Upper lobe of right lung (tissue), 1 donor: ENCODE measurements at regions not wholly inside any gene's neighbourhood (a gene's known extent, or its start where the extent isn't known, plus 50 kb on each side); places are given as distances from the start of the nearest gene placed in this dataset.
"Not testable (repeated sequence)": the region's sequence is repeated elsewhere in the genome, so short reads cannot be mapped to it uniquely, and the experiment has no call there.

Experiments used
- ATAC-seq: fragments of 200-7000 bp; cut with Tn5 transposase; one replicate; pipeline ENCODE4 v1.9.1; 2020; ENCODE audit warnings: mild to moderate bottlenecking, moderate library complexity
- DNase-seq: peaks from one replicate; pipeline ENCODE4 v3.0.0-alpha.2; 2020
- H3K27ac ChIP-seq: fragments of 200-600 bp; one replicate; pipeline ENCODE4 v1.8.0; 2022
- H3K27me3 ChIP-seq: fragments of 200-600 bp; one replicate; pipeline ENCODE4 v1.8.0; 2022; ENCODE audit warnings: mild to moderate bottlenecking
- H3K36me3 ChIP-seq: fragments of 200-600 bp; one replicate; pipeline ENCODE4 v1.8.0; 2022
- H3K4me1 ChIP-seq: fragments of 200-600 bp; one replicate; pipeline ENCODE4 v1.8.0; 2022
- H3K4me3 ChIP-seq: fragments of 200-600 bp; one replicate; pipeline ENCODE4 v1.8.0; 2022; ENCODE audit warnings: mild to moderate bottlenecking
- H3K9me3 ChIP-seq: fragments of 200-600 bp; one replicate; pipeline ENCODE4 v1.8.0; 2022
- intact Hi-C: fragments of 100-400 bp; cut with DNase I; formaldehyde crosslinking; loops from one replicate; pipeline ENCODE4 v1.11.0; 2022
- TF ChIP-seq, protein P1 (sequence below): fragments of 200-600 bp; IDR thresholded peaks from one replicate; pipeline ENCODE4 v1.8.0; 2022; ENCODE audit warnings: antibody characterized with exemption
- donor health status: DM: no; HTN: yes; CAD: no; lungs with severe emphysema.

- no peak overlapping the region for H3K4me3 ChIP-seq
- no peaks in the 10 kb centered on the region for H3K4me1 ChIP-seq
- no peaks in the 10 kb centered on the region for H3K36me3 ChIP-seq
- H3K27me3 ChIP-seq, result no peaks in the 10 kb centered on the region
- intact Hi-C loops, result no loop called here
- no peaks in the 10 kb centered on the region for H3K9me3 ChIP-seq
- no peak overlapping the region for H3K27ac ChIP-seq
- DNase-seq, result no peak
- TF ChIP-seq, protein P1, sequence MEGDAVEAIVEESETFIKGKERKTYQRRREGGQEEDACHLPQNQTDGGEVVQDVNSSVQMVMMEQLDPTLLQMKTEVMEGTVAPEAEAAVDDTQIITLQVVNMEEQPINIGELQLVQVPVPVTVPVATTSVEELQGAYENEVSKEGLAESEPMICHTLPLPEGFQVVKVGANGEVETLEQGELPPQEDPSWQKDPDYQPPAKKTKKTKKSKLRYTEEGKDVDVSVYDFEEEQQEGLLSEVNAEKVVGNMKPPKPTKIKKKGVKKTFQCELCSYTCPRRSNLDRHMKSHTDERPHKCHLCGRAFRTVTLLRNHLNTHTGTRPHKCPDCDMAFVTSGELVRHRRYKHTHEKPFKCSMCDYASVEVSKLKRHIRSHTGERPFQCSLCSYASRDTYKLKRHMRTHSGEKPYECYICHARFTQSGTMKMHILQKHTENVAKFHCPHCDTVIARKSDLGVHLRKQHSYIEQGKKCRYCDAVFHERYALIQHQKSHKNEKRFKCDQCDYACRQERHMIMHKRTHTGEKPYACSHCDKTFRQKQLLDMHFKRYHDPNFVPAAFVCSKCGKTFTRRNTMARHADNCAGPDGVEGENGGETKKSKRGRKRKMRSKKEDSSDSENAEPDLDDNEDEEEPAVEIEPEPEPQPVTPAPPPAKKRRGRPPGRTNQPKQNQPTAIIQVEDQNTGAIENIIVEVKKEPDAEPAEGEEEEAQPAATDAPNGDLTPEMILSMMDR, result no peak
- no peak for ATAC-seq
These were observed 364.8 kb downstream of the NYAP2 start for GRCh38 chr2:225764346-225764745.

DNA sequence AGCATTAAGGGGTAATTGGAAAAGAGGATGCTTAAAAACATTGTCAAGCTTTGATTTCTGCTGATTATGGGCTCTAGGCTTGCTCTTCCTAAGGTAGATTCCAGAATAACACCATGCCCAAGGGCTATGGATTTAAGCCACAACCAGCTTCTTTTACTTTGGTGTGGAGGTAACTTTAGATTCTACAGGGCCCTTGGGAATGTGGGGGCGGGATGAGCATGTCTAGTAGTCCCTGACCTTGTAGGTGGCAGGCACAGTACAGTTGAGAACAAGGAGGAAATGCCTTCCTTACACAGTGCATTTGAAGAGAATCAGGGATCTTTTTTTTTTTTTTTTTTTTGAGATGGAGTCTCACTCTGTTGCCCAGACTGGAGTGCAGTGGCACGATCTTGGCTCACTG is 364.2 kb downstream of the NYAP2 start:
- no peak for ATAC-seq
- no peaks in the 10 kb centered on the region for H3K27me3 ChIP-seq
- H3K4me3 ChIP-seq, result no peak overlapping the region
- intact Hi-C loops, result no loop called here
- no peaks in the 10 kb centered on the region for H3K9me3 ChIP-seq
- no peak for DNase-seq
- no peaks in the 10 kb centered on the region for H3K4me1 ChIP-seq
- no peaks in the 10 kb centered on the region for H3K36me3 ChIP-seq
- TF ChIP-seq, protein P1, result no peak
- H3K27ac ChIP-seq, result no peak overlapping the region

DNA sequence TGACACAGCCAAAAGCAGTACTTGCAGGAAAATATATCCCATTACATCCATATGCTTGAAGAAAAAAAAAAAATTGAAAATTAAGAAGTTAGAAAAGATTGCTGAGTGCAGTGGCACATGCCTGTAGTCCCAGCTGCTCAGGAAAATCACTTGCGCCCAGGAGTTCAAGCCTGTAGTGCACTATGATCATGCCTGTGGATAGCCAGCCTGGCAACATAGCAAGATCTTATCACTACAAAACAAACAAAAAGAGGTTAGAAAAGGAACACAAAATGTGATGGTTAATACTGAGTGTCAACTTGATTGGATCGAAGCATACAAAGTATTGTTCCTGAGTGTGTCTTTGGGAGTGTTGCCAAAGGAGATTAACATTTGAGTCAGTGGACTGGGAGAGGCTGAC is 361.9 kb downstream of the NYAP2 start:
- TF ChIP-seq, protein P1, result no peak
- intact Hi-C loops, result no loop called here
- ATAC-seq, result no peak
- H3K27ac ChIP-seq, result no peak overlapping the region
- DNase-seq, result no peak
- H3K4me3 ChIP-seq, result no peak overlapping the region
- H3K9me3 ChIP-seq, result no peaks in the 10 kb centered on the region
- H3K27me3 ChIP-seq, result no peaks in the 10 kb centered on the region
- no peaks in the 10 kb centered on the region for H3K4me1 ChIP-seq
- no peaks in the 10 kb centered on the region for H3K36me3 ChIP-seq

GRCh38 chr2:225757248-225757647 is 357.7 kb downstream of the NYAP2 start:
- no peak overlapping the region for H3K27ac ChIP-seq
- H3K27me3 ChIP-seq, result no peaks in the 10 kb centered on the region
- no peaks in the 10 kb centered on the region for H3K36me3 ChIP-seq
- intact Hi-C loops, result no loop called here
- no peak for ATAC-seq
- TF ChIP-seq, protein P1, result no peak
- no peaks in the 10 kb centered on the region for H3K4me1 ChIP-seq
- H3K4me3 ChIP-seq, result no peak overlapping the region
- DNase-seq, result no peak
- H3K9me3 ChIP-seq, result no peaks in the 10 kb centered on the region

DNA sequence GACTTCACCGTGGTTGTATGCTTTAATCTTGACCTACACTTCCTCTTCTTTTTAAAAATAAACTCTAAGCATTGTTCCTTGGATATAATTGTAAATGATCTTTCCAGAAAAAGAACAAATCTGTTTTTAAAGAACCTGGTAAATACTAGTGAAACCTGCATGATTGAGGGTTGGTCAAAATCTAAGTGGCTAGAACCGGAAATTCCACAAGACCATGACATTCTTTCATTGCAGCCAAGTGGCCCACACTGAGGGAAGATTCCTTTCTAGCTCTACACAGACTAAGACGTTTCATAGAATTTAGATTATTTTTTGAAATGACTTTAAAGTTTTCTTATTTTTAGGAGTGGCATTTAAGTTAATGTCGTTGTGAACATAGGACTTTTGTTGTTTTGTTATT is 356.7 kb downstream of the NYAP2 start:
- no peaks in the 10 kb centered on the region for H3K36me3 ChIP-seq
- intact Hi-C loops, result no loop called here
- no peaks in the 10 kb centered on the region for H3K9me3 ChIP-seq
- no peak overlapping the region for H3K4me3 ChIP-seq
- ATAC-seq (no peak), DNase-seq (no peak)
- no peaks in the 10 kb centered on the region for H3K4me1 ChIP-seq
- TF ChIP-seq, protein P1, result no peak
- no peak overlapping the region for H3K27ac ChIP-seq
- H3K27me3 ChIP-seq, result no peaks in the 10 kb centered on the region

DNA sequence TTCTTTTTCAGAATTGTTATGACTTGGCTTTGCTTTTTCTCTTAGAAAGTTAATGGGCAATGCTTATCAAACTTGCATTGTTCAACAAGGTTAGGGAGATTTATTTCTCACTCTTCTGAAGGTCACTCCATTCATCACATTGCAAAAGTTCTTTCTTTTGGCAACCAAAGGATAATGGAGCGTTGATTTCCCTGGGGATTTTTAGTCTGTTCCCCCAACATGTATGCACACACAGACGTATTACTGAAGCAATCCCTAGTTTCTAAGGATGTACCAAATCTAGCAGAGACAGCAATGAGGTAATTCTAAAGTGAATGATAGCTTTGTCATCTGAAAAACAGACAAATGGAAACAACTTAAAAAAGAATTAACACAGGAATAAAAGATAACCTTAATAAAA is 349.1 kb downstream of the NYAP2 start:
- Histone ChIP-seq H3K27me3 (no peaks in the 10 kb centered on the region), H3K9me3 (no peaks in the 10 kb centered on the region), H3K4me1 (no peaks in the 10 kb centered on the region), H3K36me3 (no peaks in the 10 kb centered on the region), H3K4me3 (no peak overlapping the region), H3K27ac (no peak overlapping the region)
- no peak for DNase-seq
- no peak for ATAC-seq
- intact Hi-C loops, result no loop called here
- TF ChIP-seq, protein P1, result no peak

DNA sequence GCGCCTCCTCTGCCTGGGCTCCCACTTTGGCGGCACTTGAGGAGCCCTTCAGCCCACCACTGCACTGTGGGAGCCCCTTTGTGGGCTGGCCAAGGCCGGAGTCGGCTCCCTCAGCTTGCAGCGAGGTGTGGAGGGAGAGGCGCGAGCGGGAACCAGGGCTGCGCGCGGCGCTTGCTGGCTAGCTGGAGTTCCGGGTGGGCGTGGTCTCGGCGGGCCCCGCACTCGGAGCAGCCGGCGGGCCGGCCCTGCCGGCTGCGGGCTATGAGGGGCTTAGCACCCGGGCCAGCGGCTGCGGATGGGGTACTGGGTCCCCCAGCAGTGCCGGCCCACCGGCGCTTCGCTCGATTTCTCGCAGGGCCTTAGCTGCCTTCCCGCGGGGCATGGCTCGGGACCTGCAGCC is 344.5 kb downstream of the NYAP2 start:
- DNase-seq, H3K4me1 ChIP-seq, H3K4me3 ChIP-seq, intact Hi-C loops, H3K27ac ChIP-seq, ATAC-seq, H3K36me3 ChIP-seq, H3K27me3 ChIP-seq, H3K9me3 ChIP-seq: not testable (repeated sequence)
